Neural cell (in vitro differentiated cells): ENCODE measurements at regions not wholly inside any gene's neighbourhood (a gene's known extent, or its start where the extent isn't known, plus 50 kb on each side); places are given as distances from the start of the nearest gene placed in this dataset.

Experiments
- H2AFZ ChIP-seq: fragments of 200-600, 300-800 bp; sonication (generic), shearing (Covaris generic); 2 replicates; pipeline ENCODE4 v1.6.0; 2014; ENCODE audit warnings: low read depth, mild to moderate bottlenecking, antibody characterized with exemption, low read length, moderate library complexity
- H3F3A ChIP-seq: fragments of 200-600 bp; shearing (Covaris generic); 2 replicates; pipeline ENCODE4 v1.6.1; 2016; ENCODE audit warnings: mild to moderate bottlenecking, moderate library complexity, mixed read lengths, antibody characterized with exemption, low read length; ENCODE audit not compliant: insufficient read depth, poor library complexity, severe bottlenecking
- H3K27ac ChIP-seq: fragments of 200-600, 300-800 bp; sonication (generic), shearing (Covaris generic); 2 replicates; pipeline ENCODE4 v1.5.1; 2014; ENCODE audit warnings: mild to moderate bottlenecking, low read length, moderate library complexity
- H3K27me3 ChIP-seq: fragments of 300-800, 200-600 bp; sonication (generic), shearing (Covaris generic); 2 replicates; pipeline ENCODE4 v1.6.0; 2014; ENCODE audit warnings: mild to moderate bottlenecking, low read depth, low read length, moderate library complexity; ENCODE audit not compliant: insufficient read depth
- H3K36me3 ChIP-seq: fragments of 300-800, 200-600 bp; sonication (generic), shearing (Covaris generic); 2 replicates; pipeline ENCODE4 v1.5.1; 2014; ENCODE audit warnings: mild to moderate bottlenecking, antibody characterized with exemption, low read length, moderate library complexity; ENCODE audit not compliant: insufficient read depth
- H3K4me2 ChIP-seq: fragments of 300-800, 200-600 bp; sonication (generic), shearing (Covaris generic); 2 replicates; pipeline ENCODE4 v1.6.0; 2014; ENCODE audit warnings: mild to moderate bottlenecking, low read length
- H3K4me3 ChIP-seq: fragments of 300-800, 200-600 bp; sonication (generic), shearing (Covaris generic); 2 replicates; pipeline ENCODE4 v1.5.1; 2014; ENCODE audit warnings: mild to moderate bottlenecking, low read length, moderate library complexity
- H3K79me2 ChIP-seq: fragments of 200-600 bp; shearing (Covaris generic); replicated peaks from 2 replicates; pipeline ENCODE4 v1.6.0; 2014; ENCODE audit warnings: mild to moderate bottlenecking, low read length, moderate library complexity; ENCODE audit not compliant: insufficient read depth
- H3K9ac ChIP-seq: fragments of 300-800, 200-600 bp; sonication (generic), shearing (Covaris generic); 2 replicates; pipeline ENCODE4 v1.6.1; 2016; ENCODE audit warnings: mild to moderate bottlenecking, low read length, mixed read lengths
- H3K9me2 ChIP-seq: fragments of 200-600 bp; shearing (Covaris generic); 2 replicates; pipeline ENCODE4 v1.6.1; 2016; ENCODE audit warnings: mild to moderate bottlenecking, low read length, mixed read lengths; ENCODE audit not compliant: insufficient read depth
- H3K9me3 ChIP-seq: fragments of 200-600, 300-800 bp; sonication (generic), shearing (Covaris generic); 2 replicates; pipeline ENCODE4 v1.6.1; 2016; ENCODE audit warnings: mild to moderate bottlenecking, mixed run types, low read length, moderate library complexity, mixed read lengths
- H4K20me1 ChIP-seq: fragments of 200-600 bp; shearing (Covaris generic); 2 replicates; pipeline ENCODE4 v1.6.1; 2016; ENCODE audit warnings: mild to moderate bottlenecking, mixed run types; ENCODE audit not compliant: insufficient read depth
- CTCF ChIP-seq: fragments of 450-650 bp; IDR thresholded peaks from 2 replicates; pipeline ENCODE4 v1.5.1; 2014; ENCODE audit warnings: antibody characterized with exemption, mild to moderate bottlenecking, moderate library complexity; ENCODE audit not compliant: poor library complexity, severe bottlenecking
- EP300 ChIP-seq: fragments of 450-650 bp; conservative IDR thresholded peaks from 2 replicates; pipeline ENCODE4 v1.6.1; 2014; ENCODE audit warnings: antibody characterized with exemption, mild to moderate bottlenecking, moderate library complexity; ENCODE audit not compliant: poor library complexity, severe bottlenecking
- EZH2 ChIP-seq: fragments of 200-600, 300-800 bp; shearing (Covaris generic), sonication (generic); IDR thresholded peaks from 2 replicates; pipeline ENCODE4 v1.6.1; 2014; ENCODE audit warnings: antibody characterized with exemption, low read length, borderline replicate concordance, mild to moderate bottlenecking; ENCODE audit not compliant: insufficient read depth, poor library complexity, severe bottlenecking
- MXI1 ChIP-seq: fragments of 450-650 bp; conservative IDR thresholded peaks from 2 replicates; pipeline ENCODE4 v1.6.1; 2014; ENCODE audit warnings: antibody characterized with exemption, mild to moderate bottlenecking; ENCODE audit not compliant: poor library complexity, severe bottlenecking
- POLR2AphosphoS5 ChIP-seq: IDR thresholded peaks from 2 replicates; pipeline ENCODE4 v1.6.1; 2012
- RAD21 ChIP-seq: fragments of 450-650 bp; conservative IDR thresholded peaks from 2 replicates; pipeline ENCODE4 v1.6.1; 2014; ENCODE audit warnings: antibody characterized with exemption, mild to moderate bottlenecking, moderate library complexity
- REST ChIP-seq: IDR thresholded peaks from 2 replicates; pipeline ENCODE4 v1.6.1; 2012; ENCODE audit warnings: borderline replicate concordance
- SMC3 ChIP-seq: fragments of 450-650 bp; conservative IDR thresholded peaks from 2 replicates; pipeline ENCODE4 v1.6.1; 2014; ENCODE audit warnings: antibody characterized with exemption, mild to moderate bottlenecking, moderate library complexity; ENCODE audit not compliant: poor library complexity
- TAF1 ChIP-seq: IDR thresholded peaks from 2 replicates; pipeline ENCODE4 v1.6.1; 2012; ENCODE audit warnings: low read depth

GRCh38 chr2:5083402-5083801 is 608.8 kb upstream of the SOX11 start:
- Histone ChIP-seq H3K27me3 (no peaks in the 10 kb centered on the region), H3K9ac (no peak overlapping the region)

GRCh38 chr2:5089409-5089808 is 602.8 kb upstream of the SOX11 start:
- no peaks in the 10 kb centered on the region for H3K79me2 ChIP-seq
- H2AFZ ChIP-seq = peak overlapping the region; percentile 11
- no peak overlapping the region for H3K4me2 ChIP-seq
- H3F3A ChIP-seq = peaks cover 5% of the 10 kb centered on the region
- H3K27ac ChIP-seq = peak overlapping the region; percentile 73
- H3K9me3 ChIP-seq = no peaks in the 10 kb centered on the region
- H3K36me3 ChIP-seq = no peaks in the 10 kb centered on the region
- peak overlapping the region; percentile 39 for H3K9ac ChIP-seq
- H3K4me3 ChIP-seq = no peak overlapping the region
- no peaks in the 10 kb centered on the region for H4K20me1 ChIP-seq
- H3K27me3 ChIP-seq = no peaks in the 10 kb centered on the region
- no peaks in the 10 kb centered on the region for H3K9me2 ChIP-seq
- TF ChIP-seq POLR2AphosphoS5 = peak; percentile 42
- no peak for TF ChIP-seq EZH2
- no peak for TF ChIP-seq MXI1
- no peak for TF ChIP-seq SMC3
- peak; percentile 61 for TF ChIP-seq EP300
- TF ChIP-seq TAF1 = no peak
- peak; percentile 29 for TF ChIP-seq RAD21
- no peak for TF ChIP-seq CTCF

More at GRCh38 chr2:5083402-5083801, 608.8 kb upstream of the SOX11 start:
- Histone ChIP-seq H3F3A (peaks cover 4% of the 10 kb centered on the region), H3K9me3 (no peaks in the 10 kb centered on the region), H3K79me2 (no peaks in the 10 kb centered on the region), H2AFZ (no peak overlapping the region), H3K9me2 (no peaks in the 10 kb centered on the region), H3K27ac (no peak overlapping the region), H3K36me3 (no peaks in the 10 kb centered on the region), H4K20me1 (no peaks in the 10 kb centered on the region), H3K4me2 (no peak overlapping the region), H3K4me3 (no peak overlapping the region)
- TF ChIP-seq POLR2AphosphoS5 = no peak
- no peak for TF ChIP-seq CTCF
- no peak for TF ChIP-seq REST
- no peak for TF ChIP-seq MXI1
- TF ChIP-seq TAF1 = no peak
- TF ChIP-seq EZH2 = no peak
- TF ChIP-seq RAD21 = no peak
- no peak for TF ChIP-seq EP300
- TF ChIP-seq SMC3 = no peak
